PFSK-1 (cell line): ENCODE measurements at regions not wholly inside any gene's neighbourhood (a gene's known extent, or its start where the extent isn't known, plus 50 kb on each side); places are given as distances from the start of the nearest gene placed in this dataset.

Experiments used
- FOXP2 ChIP-seq: optimal IDR thresholded peaks from 2 replicates; pipeline ENCODE3; 2011; ENCODE audit warnings: borderline replicate concordance, control low read depth, inconsistent platforms; ENCODE audit not compliant: insufficient read depth; ENCODE audit errors: extremely low read length, extremely low read depth
- POLR2AphosphoS5 ChIP-seq: IDR thresholded peaks from 2 replicates; pipeline ENCODE4 v1.6.1; 2012; ENCODE audit warnings: low read depth, mild to moderate bottlenecking, control low read depth, low read length, moderate library complexity
- SIN3A ChIP-seq: IDR thresholded peaks from 2 replicates; pipeline ENCODE4 v1.6.1; 2012; ENCODE audit warnings: mild to moderate bottlenecking, low read length, moderate library complexity, borderline replicate concordance; ENCODE audit not compliant: insufficient read depth
- TAF1 ChIP-seq: IDR thresholded peaks from 2 replicates; pipeline ENCODE4 v1.6.1; 2012; ENCODE audit warnings: low read length, control low read depth, borderline replicate concordance; ENCODE audit not compliant: insufficient read depth
- TF ChIP-seq, protein P1 (sequence below), 2 experiments: IDR thresholded peaks; 2 replicates each; pipeline versions ENCODE4 v1.6.1 to v1.8.0; 2011 to 2012; ENCODE audit warnings: low read depth in 2 of 2, low read length in 2 of 2, control low read depth in 1 of 2, inconsistent platforms in 1 of 2, mild to moderate bottlenecking in 1 of 2, moderate library complexity in 1 of 2; ENCODE audit not compliant: insufficient read depth in 1 of 2

DNA sequence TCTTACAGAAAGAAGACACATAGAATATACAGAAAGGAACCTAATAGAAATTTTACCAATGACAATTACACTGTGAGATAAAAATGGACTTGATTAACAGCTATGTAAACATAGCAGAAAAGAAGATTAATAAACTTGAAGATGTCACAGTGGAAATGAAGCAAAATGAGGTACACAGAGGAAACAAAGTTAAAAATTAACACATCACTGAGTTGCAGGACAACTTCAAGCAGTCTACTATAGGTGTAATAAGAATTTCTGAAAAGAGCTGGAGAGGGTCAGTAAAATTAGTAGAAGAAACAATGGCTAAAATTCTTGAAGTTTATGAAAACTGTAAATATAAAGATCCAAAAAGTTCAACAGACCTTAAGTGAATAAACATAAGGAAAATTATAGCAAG lies 738.7 kb downstream of the C12orf50 start:
- no peak for TF ChIP-seq POLR2AphosphoS5
- TF ChIP-seq SIN3A = no peak
- no peak for TF ChIP-seq TAF1
- TF ChIP-seq, protein P1, sequence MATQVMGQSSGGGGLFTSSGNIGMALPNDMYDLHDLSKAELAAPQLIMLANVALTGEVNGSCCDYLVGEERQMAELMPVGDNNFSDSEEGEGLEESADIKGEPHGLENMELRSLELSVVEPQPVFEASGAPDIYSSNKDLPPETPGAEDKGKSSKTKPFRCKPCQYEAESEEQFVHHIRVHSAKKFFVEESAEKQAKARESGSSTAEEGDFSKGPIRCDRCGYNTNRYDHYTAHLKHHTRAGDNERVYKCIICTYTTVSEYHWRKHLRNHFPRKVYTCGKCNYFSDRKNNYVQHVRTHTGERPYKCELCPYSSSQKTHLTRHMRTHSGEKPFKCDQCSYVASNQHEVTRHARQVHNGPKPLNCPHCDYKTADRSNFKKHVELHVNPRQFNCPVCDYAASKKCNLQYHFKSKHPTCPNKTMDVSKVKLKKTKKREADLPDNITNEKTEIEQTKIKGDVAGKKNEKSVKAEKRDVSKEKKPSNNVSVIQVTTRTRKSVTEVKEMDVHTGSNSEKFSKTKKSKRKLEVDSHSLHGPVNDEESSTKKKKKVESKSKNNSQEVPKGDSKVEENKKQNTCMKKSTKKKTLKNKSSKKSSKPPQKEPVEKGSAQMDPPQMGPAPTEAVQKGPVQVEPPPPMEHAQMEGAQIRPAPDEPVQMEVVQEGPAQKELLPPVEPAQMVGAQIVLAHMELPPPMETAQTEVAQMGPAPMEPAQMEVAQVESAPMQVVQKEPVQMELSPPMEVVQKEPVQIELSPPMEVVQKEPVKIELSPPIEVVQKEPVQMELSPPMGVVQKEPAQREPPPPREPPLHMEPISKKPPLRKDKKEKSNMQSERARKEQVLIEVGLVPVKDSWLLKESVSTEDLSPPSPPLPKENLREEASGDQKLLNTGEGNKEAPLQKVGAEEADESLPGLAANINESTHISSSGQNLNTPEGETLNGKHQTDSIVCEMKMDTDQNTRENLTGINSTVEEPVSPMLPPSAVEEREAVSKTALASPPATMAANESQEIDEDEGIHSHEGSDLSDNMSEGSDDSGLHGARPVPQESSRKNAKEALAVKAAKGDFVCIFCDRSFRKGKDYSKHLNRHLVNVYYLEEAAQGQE (IDR thresholded peaks at IDR 0.05; ENCODE audit: insufficient read depth in 1 of 2, low read depth in 2 of 2, low read length in 2 of 2) = no peak
- TF ChIP-seq FOXP2 = no peak
